HG02885 (cell line): ENCODE measurements at regions not wholly inside any gene's neighbourhood (a gene's known extent, or its start where the extent isn't known, plus 50 kb on each side); places are given as distances from the start of the nearest gene placed in this dataset.

Experiments used
- ATAC-seq: cut with Tn5 transposase; IDR thresholded peaks from one replicate; pipeline ENCODE4 v1.9.1; 2021; ENCODE audit warnings: mild to moderate bottlenecking; ENCODE audit not compliant: unreplicated experiment, poor library complexity

- ATAC-seq = no peak
These were observed 594.9 kb upstream of the DIPK2B start for GRCh38 chrX:45795546-45795945.

GRCh38 chrX:45794995-45795337 lies 594.3 kb upstream of the DIPK2B start:
- ATAC-seq = peak; percentile 64

GRCh38 chrX:45794323-45794994 lies 593.8 kb upstream of the DIPK2B start:
- ATAC-seq = peak; percentile 22

- no peak for ATAC-seq
These were observed 588.3 kb upstream of the DIPK2B start for GRCh38 chrX:45788941-45789348.

- ATAC-seq = no peak
These were observed 587.6 kb upstream of the DIPK2B start for GRCh38 chrX:45788315-45788714.

- ATAC-seq = no peak
These were observed 583.9 kb upstream of the DIPK2B start for GRCh38 chrX:45784590-45784989.

- ATAC-seq = no peak
These were observed 582.3 kb upstream of the DIPK2B start for GRCh38 chrX:45783002-45783401.

- ATAC-seq = no peak
These were observed 581.4 kb upstream of the DIPK2B start for GRCh38 chrX:45781901-45782553.

- ATAC-seq = no peak
These were observed 577.9 kb upstream of the DIPK2B start for GRCh38 chrX:45778616-45779015.

- ATAC-seq = no peak
These were observed 576.7 kb upstream of the DIPK2B start for GRCh38 chrX:45777366-45777765.

- ATAC-seq = no peak
These were observed 574.8 kb upstream of the DIPK2B start for GRCh38 chrX:45775468-45775867.

- no peak for ATAC-seq
These were observed 574.3 kb upstream of the DIPK2B start for GRCh38 chrX:45774961-45775360.

GRCh38 chrX:45773572-45773971 lies 572.9 kb upstream of the DIPK2B start:
- no peak for ATAC-seq

GRCh38 chrX:45771560-45772340 lies 571.1 kb upstream of the DIPK2B start:
- ATAC-seq = peak; percentile 47

- no peak for ATAC-seq
These were observed 570.4 kb upstream of the DIPK2B start for GRCh38 chrX:45771114-45771513.

GRCh38 chrX:45769761-45770582 lies 569.3 kb upstream of the DIPK2B start:
- ATAC-seq = peak; percentile 78

GRCh38 chrX:45768666-45769236 lies 568.1 kb upstream of the DIPK2B start:
- no peak for ATAC-seq

GRCh38 chrX:45766981-45767501 lies 566.4 kb upstream of the DIPK2B start:
- peak; percentile 38 for ATAC-seq

GRCh38 chrX:45765767-45766166 lies 565.1 kb upstream of the DIPK2B start:
- ATAC-seq = no peak

- ATAC-seq = no peak
These were observed 564.6 kb upstream of the DIPK2B start for GRCh38 chrX:45765281-45765680.
